PC-9 (cell line): ENCODE measurements at regions not wholly inside any gene's neighbourhood (a gene's known extent, or its start where the extent isn't known, plus 50 kb on each side); places are given as distances from the start of the nearest gene placed in this dataset.

Source experiments
- EZH2 ChIP-seq: fragments of 200-600 bp; sonication (generic); IDR thresholded peaks from 2 replicates; pipeline ENCODE4 v1.8.0; 2017; ENCODE audit warnings: antibody characterized with exemption, low read depth
- TF ChIP-seq, protein P1 (sequence below): fragments of 200-600 bp; sonication (generic); conservative IDR thresholded peaks from 2 replicates; pipeline ENCODE4 v1.6.1; 2017; ENCODE audit warnings: mixed run types, antibody characterized with exemption, mild to moderate bottlenecking, moderate library complexity

DNA sequence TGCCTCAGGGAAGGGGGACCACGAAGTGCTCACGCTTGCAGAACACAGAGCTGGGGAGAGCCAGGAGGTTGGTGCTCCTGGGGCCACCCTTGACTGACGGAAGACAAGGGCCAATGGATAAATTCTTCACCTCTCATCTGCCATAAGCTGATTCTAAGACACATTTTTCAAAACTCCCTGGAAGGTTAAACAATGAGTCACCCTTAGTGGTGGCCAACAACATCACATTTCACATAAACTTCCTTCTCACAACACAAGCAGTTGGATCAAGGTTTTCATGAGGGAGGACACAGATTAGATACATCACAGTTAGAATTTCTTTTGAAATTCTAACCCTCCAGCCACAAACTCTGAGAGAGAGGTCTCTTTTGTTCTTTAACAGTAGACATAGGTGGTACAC is 713.6 kb upstream of the POU3F3 start:
- TF ChIP-seq, protein P1, sequence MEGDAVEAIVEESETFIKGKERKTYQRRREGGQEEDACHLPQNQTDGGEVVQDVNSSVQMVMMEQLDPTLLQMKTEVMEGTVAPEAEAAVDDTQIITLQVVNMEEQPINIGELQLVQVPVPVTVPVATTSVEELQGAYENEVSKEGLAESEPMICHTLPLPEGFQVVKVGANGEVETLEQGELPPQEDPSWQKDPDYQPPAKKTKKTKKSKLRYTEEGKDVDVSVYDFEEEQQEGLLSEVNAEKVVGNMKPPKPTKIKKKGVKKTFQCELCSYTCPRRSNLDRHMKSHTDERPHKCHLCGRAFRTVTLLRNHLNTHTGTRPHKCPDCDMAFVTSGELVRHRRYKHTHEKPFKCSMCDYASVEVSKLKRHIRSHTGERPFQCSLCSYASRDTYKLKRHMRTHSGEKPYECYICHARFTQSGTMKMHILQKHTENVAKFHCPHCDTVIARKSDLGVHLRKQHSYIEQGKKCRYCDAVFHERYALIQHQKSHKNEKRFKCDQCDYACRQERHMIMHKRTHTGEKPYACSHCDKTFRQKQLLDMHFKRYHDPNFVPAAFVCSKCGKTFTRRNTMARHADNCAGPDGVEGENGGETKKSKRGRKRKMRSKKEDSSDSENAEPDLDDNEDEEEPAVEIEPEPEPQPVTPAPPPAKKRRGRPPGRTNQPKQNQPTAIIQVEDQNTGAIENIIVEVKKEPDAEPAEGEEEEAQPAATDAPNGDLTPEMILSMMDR: no peak
- TF ChIP-seq EZH2: no peak
